Osteocyte (in vitro differentiated cells): ENCODE measurements at regions not wholly inside any gene's neighbourhood (a gene's known extent, or its start where the extent isn't known, plus 50 kb on each side); places are given as distances from the start of the nearest gene placed in this dataset.

Experiments used
- DNase-seq: peaks from one replicate; pipeline ENCODE4 v3.0.0; 2021; ENCODE audit warnings: mixed read lengths; ENCODE audit not compliant: unreplicated experiment; ENCODE audit errors: extremely low spot score
- H3K27ac Mint-ChIP-seq: one replicate; pipeline ENCODE4 v1.8.0; 2021; ENCODE audit warnings: mild to moderate bottlenecking, mixed read lengths; ENCODE audit not compliant: unreplicated experiment
- H3K27me3 Mint-ChIP-seq: one replicate; pipeline ENCODE4 v1.8.0; 2021; ENCODE audit warnings: mixed read lengths; ENCODE audit not compliant: unreplicated experiment
- H3K36me3 Mint-ChIP-seq: one replicate; pipeline ENCODE4 v1.8.0; 2021; ENCODE audit warnings: mixed read lengths; ENCODE audit not compliant: unreplicated experiment
- H3K4me1 Mint-ChIP-seq: one replicate; pipeline ENCODE4 v1.8.0; 2021; ENCODE audit warnings: mixed read lengths; ENCODE audit not compliant: unreplicated experiment
- H3K4me3 Mint-ChIP-seq: one replicate; pipeline ENCODE4 v1.8.0; 2021; ENCODE audit warnings: mild to moderate bottlenecking, moderate library complexity, mixed read lengths; ENCODE audit not compliant: unreplicated experiment
- H3K9me3 Mint-ChIP-seq: one replicate; pipeline ENCODE4 v1.8.0; 2021; ENCODE audit warnings: mixed read lengths; ENCODE audit not compliant: unreplicated experiment
- CTCF ChIP-seq: fragments of 200-600 bp; sonication (generic); IDR thresholded peaks from 2 replicates; pipeline ENCODE4 v1.5.0; 2021; ENCODE audit warnings: antibody characterized with exemption, mild to moderate bottlenecking, moderate library complexity

GRCh38 chrX:99394456-99394855 lies 1015.6 kb downstream of the PCDH19 start:
- no peaks in the 10 kb centered on the region for H3K36me3 Mint-ChIP-seq
- no peak for DNase-seq
- no peak for TF ChIP-seq CTCF
- H3K27ac Mint-ChIP-seq = no peak overlapping the region
- peaks cover 58% of the 10 kb centered on the region for H3K9me3 Mint-ChIP-seq
- no peaks in the 10 kb centered on the region for H3K4me1 Mint-ChIP-seq
- no peak overlapping the region for H3K4me3 Mint-ChIP-seq
- no peaks in the 10 kb centered on the region for H3K27me3 Mint-ChIP-seq

- no peak overlapping the region for H3K27ac Mint-ChIP-seq
- no peak overlapping the region for H3K4me3 Mint-ChIP-seq
- H3K27me3 Mint-ChIP-seq = no peaks in the 10 kb centered on the region
- no peak for TF ChIP-seq CTCF
- DNase-seq = no peak
- H3K36me3 Mint-ChIP-seq = no peaks in the 10 kb centered on the region
- no peaks in the 10 kb centered on the region for H3K4me1 Mint-ChIP-seq
- peaks cover 19% of the 10 kb centered on the region for H3K9me3 Mint-ChIP-seq
Measured at GRCh38 chrX:99384594-99385374, 1025.3 kb downstream of the PCDH19 start.

GRCh38 chrX:99383786-99384185 lies 1026.3 kb downstream of the PCDH19 start:
- no peak overlapping the region for H3K4me3 Mint-ChIP-seq
- no peaks in the 10 kb centered on the region for H3K4me1 Mint-ChIP-seq
- DNase-seq = no peak
- H3K27ac Mint-ChIP-seq = no peak overlapping the region
- peaks cover 10% of the 10 kb centered on the region for H3K9me3 Mint-ChIP-seq
- no peak for TF ChIP-seq CTCF
- no peaks in the 10 kb centered on the region for H3K36me3 Mint-ChIP-seq
- no peaks in the 10 kb centered on the region for H3K27me3 Mint-ChIP-seq

- TF ChIP-seq CTCF = no peak
- peak; percentile 77 for DNase-seq
- Mint-ChIP-seq H3K4me3 (no peak overlapping the region), H3K4me1 (no peaks in the 10 kb centered on the region), H3K36me3 (no peaks in the 10 kb centered on the region), H3K27me3 (no peaks in the 10 kb centered on the region), H3K9me3 (peaks cover 6% of the 10 kb centered on the region), H3K27ac (no peak overlapping the region)
Measured at GRCh38 chrX:99371976-99372595, 1038.0 kb downstream of the PCDH19 start.

GRCh38 chrX:99353412-99353811 lies 1056.7 kb downstream of the PCDH19 start:
- no peak overlapping the region for H3K27ac Mint-ChIP-seq
- TF ChIP-seq CTCF = no peak
- no peak for DNase-seq
- H3K4me3 Mint-ChIP-seq = no peak overlapping the region
- no peaks in the 10 kb centered on the region for H3K27me3 Mint-ChIP-seq
- H3K9me3 Mint-ChIP-seq = peaks cover 45% of the 10 kb centered on the region
- H3K4me1 Mint-ChIP-seq = no peaks in the 10 kb centered on the region
- H3K36me3 Mint-ChIP-seq = no peaks in the 10 kb centered on the region
